ENCODE measurements at regions not wholly inside any gene's neighbourhood (a gene's known extent, or its start where the extent isn't known, plus 50 kb on each side); places are given as distances from the start of the nearest gene placed in this dataset.
A peak's percentile ranks its signal among the peaks of the same experiment; 100 is the strongest.
"Not testable (repeated sequence)": the region's sequence is repeated elsewhere in the genome, so short reads cannot be mapped to it uniquely, and the experiment has no call there.

GRCh38 chr11:47928426-47928825 lies 51.9 kb upstream of the PTPRJ start:
- DNase-seq (ENCODE audit: low spot score) = no peak

DNA sequence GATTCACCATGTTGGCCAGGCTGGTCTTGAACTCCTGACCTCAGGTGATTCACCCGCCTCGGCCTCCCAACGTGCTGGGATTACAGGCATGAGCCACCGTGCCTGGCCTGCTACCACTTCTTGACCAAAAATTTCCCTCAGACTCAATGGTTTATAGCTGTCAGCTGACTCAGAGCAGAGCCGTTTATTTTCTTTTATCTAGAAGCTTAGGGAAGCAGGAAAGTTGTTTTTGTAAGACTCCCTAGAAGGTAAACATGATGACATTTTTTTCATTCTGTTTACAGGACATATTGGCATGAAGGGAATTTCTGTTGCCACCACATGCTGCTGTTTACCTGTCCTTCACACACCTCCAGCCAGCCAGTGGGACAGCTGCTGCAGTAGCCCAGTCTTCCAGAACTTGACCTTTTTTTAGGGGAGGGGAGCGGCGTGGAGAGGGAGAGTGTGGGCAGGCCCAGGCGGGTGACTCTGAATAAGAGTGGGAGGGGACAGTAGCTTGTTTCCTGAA lies 56.1 kb upstream of the PTPRJ start:
- DNase-seq (ENCODE audit: low spot score) = no peak

DNA sequence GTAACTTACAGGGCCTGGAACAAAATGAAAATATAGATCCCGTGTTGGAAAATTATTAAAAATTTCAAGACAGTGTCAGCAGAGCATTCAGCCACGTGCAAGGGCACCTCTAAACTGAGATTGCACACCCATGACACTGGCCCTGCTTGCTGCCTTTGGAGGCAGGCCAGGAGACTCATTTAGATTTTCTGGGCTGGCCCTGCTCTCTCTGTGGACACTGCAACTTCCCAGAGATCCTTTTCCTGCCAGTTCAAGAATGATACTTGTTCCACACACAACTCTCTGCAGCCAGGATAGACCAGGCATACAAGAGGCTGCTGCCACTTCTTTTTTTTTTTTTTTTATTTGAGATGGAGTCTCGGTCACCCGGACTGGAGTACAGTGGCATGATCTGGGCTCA lies 56.7 kb upstream of the PTPRJ start:
- peak; percentile 52 for DNase-seq (ENCODE audit: low spot score)

GRCh38 chr11:47921080-47921555 lies 59.2 kb upstream of the PTPRJ start:
- DNase-seq (ENCODE audit: low spot score) = not testable (repeated sequence)

DNA sequence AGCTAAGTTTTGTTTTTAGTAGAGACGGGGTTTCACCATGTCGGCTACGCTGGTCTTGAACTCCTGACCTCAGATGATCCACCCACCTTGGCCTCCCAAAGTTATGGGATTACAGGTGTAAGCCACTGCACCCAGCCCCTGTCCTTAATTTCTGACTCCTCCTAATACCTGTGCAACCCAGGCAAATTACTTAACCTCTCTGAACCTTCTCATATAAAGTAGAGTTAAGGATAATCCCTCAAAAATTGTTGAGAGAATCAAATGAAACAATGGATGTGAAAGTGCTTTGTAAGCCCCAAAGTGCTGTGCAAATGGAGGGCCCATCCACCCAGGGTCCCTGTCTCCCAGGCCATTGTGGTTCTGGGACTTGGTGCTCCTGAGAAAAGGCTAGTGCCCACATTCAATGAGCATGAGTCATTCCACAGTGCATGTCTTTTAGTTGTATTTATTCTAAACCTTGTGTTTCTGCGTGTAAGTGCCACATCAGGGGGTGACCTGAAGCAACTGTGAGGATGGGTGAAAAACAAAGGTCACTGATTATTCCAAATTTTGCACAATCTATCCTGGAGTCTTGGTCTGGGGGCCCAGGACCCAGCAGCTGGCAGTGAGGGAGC lies 61.4 kb upstream of the PTPRJ start:
- no peak for DNase-seq (ENCODE audit: low spot score)

DNA sequence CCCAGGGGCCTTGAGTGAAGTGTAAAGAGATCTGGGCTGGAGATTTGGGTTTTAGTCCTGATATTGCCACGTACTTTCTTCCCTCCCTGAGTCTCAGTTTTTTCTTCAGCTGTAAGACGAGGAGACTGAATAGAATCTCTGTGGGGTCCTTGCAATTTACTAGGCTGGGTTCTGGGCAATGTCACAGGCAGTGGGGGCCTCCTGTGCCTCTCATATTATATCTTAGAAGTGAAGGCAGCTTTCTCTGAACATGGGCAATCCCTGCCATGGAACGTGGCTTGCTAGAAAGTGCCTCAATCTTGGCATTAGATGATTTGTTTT lies 62.0 kb upstream of the PTPRJ start:
- no peak for DNase-seq (ENCODE audit: low spot score)

DNA sequence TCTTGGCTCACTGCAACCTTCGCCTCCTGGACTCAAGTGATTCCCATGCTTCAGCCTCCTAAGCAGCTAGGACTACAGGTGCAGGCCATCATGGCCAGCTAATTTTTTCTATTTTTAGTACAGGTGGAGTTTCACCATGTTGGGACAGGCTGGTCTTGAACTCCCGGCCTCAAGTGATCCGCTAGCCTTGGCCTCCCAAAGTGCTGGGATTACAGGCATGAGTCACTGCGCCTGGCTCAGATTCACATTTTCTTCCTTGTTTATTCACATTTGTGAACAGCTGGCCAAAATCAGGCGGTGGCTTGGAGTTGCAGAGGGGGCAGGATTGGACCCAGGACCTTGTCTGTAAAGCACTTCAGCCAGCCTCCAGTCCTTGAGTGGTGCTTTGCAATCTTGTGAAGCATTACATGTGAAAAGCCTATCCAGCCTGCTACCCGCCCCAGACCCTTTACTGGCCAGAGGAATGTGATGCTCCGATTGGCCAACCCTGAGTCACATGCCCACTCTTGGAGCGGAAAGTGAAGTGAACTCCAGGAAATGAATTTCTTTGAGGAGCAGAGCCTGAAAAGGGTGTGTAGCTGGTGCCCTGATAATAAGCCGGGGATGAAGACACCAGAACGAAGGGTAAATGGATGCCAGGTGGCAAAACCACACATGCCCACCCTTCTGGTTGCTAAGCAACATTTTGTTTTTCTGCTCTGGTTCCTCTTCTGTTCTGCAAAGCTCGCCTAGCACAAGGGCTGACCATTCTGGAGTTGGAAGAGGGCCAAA lies 62.6 kb upstream of the PTPRJ start:
- peak; percentile 99 for DNase-seq (ENCODE audit: low spot score)

DNA sequence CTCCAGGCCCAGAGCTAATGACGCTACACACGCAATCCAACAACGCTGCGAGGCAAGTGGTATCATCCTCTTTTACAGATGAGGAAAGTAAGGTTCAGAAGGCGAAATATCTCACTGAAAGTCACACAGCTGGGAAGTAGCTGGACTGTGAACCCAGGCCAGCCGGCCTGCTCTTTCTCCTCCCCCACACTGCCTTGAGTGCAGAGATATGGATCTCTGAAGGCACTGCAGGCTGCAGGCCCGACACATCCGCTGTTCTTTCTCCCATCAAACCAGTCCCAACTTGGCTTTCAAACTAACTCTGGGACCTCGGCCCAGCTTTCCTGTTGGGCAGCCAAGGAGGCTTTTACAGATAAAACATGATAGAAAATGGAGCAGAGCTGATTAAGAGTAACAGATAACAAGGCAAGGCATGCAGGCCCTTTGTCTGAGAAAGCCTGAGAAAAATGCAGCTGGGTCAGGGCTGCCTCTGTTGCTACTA lies 64.0 kb upstream of the PTPRJ start:
- peak; percentile 97 for DNase-seq (ENCODE audit: low spot score)

- DNase-seq (ENCODE audit: low spot score) = no peak
These were observed 64.6 kb upstream of the PTPRJ start for GRCh38 chr11:47915783-47916182.

DNA sequence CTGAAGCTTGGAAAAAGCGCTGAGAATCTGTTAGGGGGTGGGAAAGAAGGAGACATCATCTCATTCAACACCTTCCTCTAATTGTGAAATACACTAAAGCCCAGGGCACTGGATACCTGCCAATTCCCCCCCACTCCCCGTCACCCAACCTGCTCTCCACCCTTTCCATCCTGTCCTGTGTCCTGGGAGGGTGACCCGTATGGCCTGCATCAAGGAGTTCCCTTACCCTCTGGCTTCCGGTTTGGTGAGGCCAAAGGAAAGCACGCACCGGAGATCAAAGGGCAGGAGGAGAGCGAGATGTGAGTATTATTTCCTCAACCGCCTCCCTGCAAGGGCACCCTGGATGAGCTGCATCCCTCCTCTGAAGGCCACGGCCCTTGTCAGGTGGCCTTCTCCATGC lies 65.0 kb upstream of the PTPRJ start:
- DNase-seq (ENCODE audit: low spot score) = peak; percentile 34

- DNase-seq (ENCODE audit: low spot score) = peak; percentile 49
These were observed 65.6 kb upstream of the PTPRJ start for GRCh38 chr11:47914743-47915142.

GRCh38 chr11:47913529-47914244 lies 65.5 kb upstream of the NUP160 start:
- no peak for DNase-seq (ENCODE audit: low spot score)

DNA sequence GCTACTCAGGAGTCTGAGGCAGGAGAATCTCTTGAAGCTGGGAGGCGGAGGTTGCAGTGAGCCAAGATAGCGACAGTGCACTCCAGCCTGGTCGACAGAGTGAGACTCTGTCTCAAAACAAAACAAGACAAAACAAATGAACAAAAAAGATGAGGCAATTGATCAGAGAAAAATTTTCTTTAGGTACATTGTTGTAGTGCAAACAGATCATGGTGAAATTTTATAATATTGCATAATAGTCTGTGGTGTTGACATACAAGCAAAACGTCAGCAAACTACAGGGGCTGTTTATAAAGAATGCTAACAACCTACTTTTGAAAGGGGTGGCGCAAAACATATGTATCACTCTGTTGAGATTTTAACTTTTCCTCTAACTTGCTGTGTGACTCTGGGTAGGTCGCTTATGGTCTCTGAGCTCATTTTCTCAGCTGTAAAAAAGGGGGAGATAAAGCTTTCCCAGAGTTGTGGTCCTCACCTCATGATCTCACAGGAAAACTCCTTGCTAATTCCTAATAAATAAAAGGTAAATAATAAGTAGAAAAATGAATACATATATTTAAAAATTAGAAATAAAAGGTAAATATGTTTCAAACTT lies 64.8 kb upstream of the NUP160 start:
- no peak for DNase-seq (ENCODE audit: low spot score)

GRCh38 chr11:47911149-47911548 lies 63.0 kb upstream of the NUP160 start:
- DNase-seq (ENCODE audit: low spot score) = no peak

- DNase-seq (ENCODE audit: low spot score) = no peak
These were observed 60.0 kb upstream of the NUP160 start for GRCh38 chr11:47908198-47908597.

DNA sequence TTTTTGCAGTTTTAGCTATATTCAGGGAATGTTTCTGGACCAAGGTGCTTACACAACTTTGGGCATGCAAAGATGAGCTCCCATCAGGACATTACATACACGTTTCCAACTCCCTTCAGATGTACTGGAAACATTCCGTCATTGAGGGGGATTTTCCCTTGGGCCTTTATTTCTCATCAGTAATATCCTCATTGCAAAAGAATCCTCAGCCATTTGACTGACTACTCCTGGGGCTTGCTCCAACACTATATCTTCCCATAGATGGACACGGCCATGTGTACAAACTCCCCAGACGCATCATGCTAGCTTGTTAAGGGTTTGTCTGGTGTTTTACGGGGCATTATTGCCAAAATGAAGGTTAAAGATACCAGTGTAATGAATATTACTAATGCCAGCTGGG lies 59.3 kb upstream of the NUP160 start:
- peak; percentile 50 for DNase-seq (ENCODE audit: low spot score)

DNA sequence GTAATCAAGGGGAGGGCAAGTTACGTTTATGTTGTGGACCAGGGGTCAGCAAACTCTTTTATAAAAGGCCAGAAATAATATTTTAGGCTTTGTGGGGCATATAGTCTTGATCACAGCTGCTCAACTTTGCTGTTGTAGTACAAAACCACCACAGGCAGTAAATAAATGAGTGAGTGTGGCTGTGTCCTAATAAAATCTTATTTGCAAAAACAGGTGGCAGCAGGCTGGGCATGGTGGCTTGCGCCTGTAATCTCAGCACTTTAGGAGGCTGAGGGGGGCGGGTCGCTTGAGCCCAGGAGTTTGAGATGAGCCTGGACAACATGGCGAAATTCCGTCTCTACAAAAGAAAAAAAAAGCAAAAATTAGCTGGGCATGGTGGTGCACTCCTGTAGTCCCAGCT lies 57.9 kb upstream of the NUP160 start:
- no peak for DNase-seq (ENCODE audit: low spot score)

GRCh38 chr11:47905358-47906059 lies 57.4 kb upstream of the NUP160 start:
- DNase-seq (ENCODE audit: low spot score) = peak; percentile 68

DNA sequence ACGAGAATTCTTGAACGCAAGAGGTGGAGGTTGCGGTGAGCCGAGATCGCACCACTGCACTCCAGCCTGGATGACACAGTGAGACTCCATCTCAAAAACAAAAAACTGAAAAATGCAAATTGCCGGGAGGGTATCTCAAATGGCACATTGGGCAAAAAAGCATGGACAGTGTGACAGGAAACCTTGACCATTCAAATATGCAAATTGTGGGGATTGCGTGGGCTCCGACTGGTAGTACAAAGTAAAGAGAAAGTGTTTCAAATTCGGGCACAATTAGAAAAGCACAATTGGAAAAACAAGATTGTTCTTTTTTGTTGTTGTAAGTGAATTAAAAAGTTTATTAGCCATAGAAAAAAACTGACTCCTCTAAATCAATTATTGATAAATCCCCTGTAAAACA lies 56.7 kb upstream of the NUP160 start:
- DNase-seq (ENCODE audit: low spot score) = no peak

- no peak for DNase-seq (ENCODE audit: low spot score)
These were observed 55.9 kb upstream of the NUP160 start for GRCh38 chr11:47904048-47904447.

DNA sequence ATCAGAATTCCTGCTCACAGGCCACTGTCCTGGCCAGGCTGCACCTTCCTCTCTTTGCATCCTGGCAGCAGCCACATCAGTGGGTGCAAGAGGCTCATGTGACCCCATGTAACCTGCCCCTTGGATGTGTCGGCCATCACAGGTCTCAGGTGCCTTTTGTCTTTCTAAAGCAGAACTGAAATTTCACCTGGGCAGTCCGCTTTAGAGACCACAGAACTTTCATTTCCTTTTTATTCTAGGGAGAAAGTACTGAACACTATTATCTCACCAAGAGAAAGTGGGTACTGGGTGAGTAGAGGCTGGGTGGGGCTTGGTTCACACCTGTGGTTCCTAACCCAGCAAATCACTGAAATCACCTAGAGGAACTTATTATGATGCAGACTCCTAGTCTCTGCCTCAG lies 51.7 kb upstream of the NUP160 start:
- no peak for DNase-seq (ENCODE audit: low spot score)
